ENCODE measurements at regions not wholly inside any gene's neighbourhood (a gene's known extent, or its start where the extent isn't known, plus 50 kb on each side); places are given as distances from the start of the nearest gene placed in this dataset.

GRCh38 chr7:33802600-33802999 lies 102.7 kb upstream of the BMPER start:
- TF ChIP-seq MAX (CRISPR knock-in tag; IDR thresholded peaks at IDR 0.05) (no peak), ATF3 (IDR thresholded peaks at IDR 0.05) (no peak), ATF3 (CRISPR knock-in tag; conservative IDR thresholded peaks at IDR 0.05) (no peak), KHSRP (IDR thresholded peaks at IDR 0.05) (no peak), CTBP1 (IDR thresholded peaks at IDR 0.05; ENCODE audit: borderline replicate concordance) (no peak), CBX1 (IDR thresholded peaks at IDR 0.05; ENCODE audit: low read depth) (no peak), ZNF318 (IDR thresholded peaks at IDR 0.05; ENCODE audit: borderline replicate concordance in 1 of 2, low read depth in 1 of 2) (no peak), ZBTB43 (CRISPR knock-in tag; IDR thresholded peaks at IDR 0.05) (no peak), MAZ (CRISPR knock-in tag; conservative IDR thresholded peaks at IDR 0.05 in 1 of 2, IDR thresholded peaks at IDR 0.05 in 1 of 2) (no peak)
